HG02840 (cell line): ENCODE measurements at regions not wholly inside any gene's neighbourhood (a gene's known extent, or its start where the extent isn't known, plus 50 kb on each side); places are given as distances from the start of the nearest gene placed in this dataset.

ENCODE experiments used
- ATAC-seq: cut with Tn5 transposase; IDR thresholded peaks from one replicate; pipeline ENCODE4 v1.9.1; 2021; ENCODE audit warnings: mild to moderate bottlenecking, moderate library complexity, moderate number of reproducible peaks; ENCODE audit not compliant: unreplicated experiment, low FRiP score

DNA sequence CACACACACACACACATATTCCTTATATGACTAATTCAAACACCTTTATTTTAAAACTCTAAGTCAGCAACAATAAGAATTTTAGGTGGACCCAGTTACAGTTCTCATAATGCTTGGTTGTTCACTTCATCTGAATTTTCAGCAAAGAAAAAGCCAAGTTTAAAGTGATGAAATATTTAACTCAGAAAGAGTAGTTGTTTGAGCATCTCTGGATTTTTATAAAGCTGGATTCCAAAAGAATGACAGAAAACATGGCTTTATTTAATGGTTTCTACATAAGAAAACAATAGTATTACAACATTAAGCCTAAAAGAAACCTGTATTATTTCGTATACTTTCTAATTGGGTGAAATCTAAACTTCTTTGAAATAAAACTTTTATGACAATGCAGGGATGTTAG lies 54.2 kb upstream of the ADAMTS5 start:
- no peak for ATAC-seq

GRCh38 chr21:27017246-27017645 lies 50.4 kb upstream of the ADAMTS5 start:
- ATAC-seq: no peak
